ENCODE measurements at regions not wholly inside any gene's neighbourhood (a gene's known extent, or its start where the extent isn't known, plus 50 kb on each side); places are given as distances from the start of the nearest gene placed in this dataset.

DNA sequence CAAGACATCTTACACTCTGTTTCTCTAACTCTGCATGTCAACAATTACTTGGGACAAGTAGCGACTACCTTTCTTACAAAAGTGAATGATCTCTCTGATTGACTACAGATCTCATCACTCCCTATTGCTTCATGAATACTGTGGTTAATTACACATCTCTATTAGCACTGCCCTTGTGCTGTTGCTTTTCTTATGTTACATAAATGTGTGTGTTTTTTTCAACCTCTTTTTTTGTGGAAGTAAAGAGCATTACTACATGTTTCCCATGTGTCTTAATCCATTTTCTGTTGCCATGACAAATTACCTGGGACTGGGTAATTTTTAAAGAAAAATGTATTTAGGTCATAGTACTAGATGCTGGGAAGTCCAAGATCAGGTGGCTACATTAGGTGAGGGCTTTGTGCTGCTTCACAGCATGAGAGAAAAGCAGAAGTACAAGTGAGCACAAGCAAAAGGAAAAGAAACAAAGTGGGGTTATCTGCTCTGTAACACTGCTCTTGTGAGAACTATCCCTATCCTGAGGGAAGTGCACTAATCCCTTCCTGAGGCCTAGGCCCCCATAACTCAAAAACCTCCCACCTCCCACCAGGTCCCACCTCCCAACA lies 298.2 kb upstream of the SATB1 start:
- TF ChIP-seq, protein P1, sequence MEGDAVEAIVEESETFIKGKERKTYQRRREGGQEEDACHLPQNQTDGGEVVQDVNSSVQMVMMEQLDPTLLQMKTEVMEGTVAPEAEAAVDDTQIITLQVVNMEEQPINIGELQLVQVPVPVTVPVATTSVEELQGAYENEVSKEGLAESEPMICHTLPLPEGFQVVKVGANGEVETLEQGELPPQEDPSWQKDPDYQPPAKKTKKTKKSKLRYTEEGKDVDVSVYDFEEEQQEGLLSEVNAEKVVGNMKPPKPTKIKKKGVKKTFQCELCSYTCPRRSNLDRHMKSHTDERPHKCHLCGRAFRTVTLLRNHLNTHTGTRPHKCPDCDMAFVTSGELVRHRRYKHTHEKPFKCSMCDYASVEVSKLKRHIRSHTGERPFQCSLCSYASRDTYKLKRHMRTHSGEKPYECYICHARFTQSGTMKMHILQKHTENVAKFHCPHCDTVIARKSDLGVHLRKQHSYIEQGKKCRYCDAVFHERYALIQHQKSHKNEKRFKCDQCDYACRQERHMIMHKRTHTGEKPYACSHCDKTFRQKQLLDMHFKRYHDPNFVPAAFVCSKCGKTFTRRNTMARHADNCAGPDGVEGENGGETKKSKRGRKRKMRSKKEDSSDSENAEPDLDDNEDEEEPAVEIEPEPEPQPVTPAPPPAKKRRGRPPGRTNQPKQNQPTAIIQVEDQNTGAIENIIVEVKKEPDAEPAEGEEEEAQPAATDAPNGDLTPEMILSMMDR (IDR thresholded peaks at IDR 0.05) = no peak
- no peak for TF ChIP-seq POLR2A (IDR thresholded peaks at IDR 0.05)

Measured in ovary (tissue), 3 donors.